GM13976 (cell line): ENCODE measurements at regions not wholly inside any gene's neighbourhood (a gene's known extent, or its start where the extent isn't known, plus 50 kb on each side); places are given as distances from the start of the nearest gene placed in this dataset.

Source experiments
- DNase-seq: peaks from one replicate; pipeline ENCODE4 v3.0.0; 2012; ENCODE audit warnings: low spot score
- in situ Hi-C: fragments of 300-500 bp; cut with MboI; formaldehyde crosslinking; loops from one replicate; pipeline ENCODE4 v1.12.0; 2022; ENCODE audit warnings: low sequenced_read_pairs, mixed read lengths, inconsistent platforms; ENCODE audit not compliant: unreplicated experiment
- TF ChIP-seq, protein P1 (sequence below): IDR thresholded peaks from 2 replicates; pipeline ENCODE4 v1.5.1; 2012; ENCODE audit warnings: borderline replicate concordance, mild to moderate bottlenecking; ENCODE audit not compliant: insufficient read depth; ENCODE audit errors: extremely low read depth, missing control alignments, control extremely low read depth

- in situ Hi-C loops = no loop called here
- DNase-seq = no peak
- TF ChIP-seq, protein P1, sequence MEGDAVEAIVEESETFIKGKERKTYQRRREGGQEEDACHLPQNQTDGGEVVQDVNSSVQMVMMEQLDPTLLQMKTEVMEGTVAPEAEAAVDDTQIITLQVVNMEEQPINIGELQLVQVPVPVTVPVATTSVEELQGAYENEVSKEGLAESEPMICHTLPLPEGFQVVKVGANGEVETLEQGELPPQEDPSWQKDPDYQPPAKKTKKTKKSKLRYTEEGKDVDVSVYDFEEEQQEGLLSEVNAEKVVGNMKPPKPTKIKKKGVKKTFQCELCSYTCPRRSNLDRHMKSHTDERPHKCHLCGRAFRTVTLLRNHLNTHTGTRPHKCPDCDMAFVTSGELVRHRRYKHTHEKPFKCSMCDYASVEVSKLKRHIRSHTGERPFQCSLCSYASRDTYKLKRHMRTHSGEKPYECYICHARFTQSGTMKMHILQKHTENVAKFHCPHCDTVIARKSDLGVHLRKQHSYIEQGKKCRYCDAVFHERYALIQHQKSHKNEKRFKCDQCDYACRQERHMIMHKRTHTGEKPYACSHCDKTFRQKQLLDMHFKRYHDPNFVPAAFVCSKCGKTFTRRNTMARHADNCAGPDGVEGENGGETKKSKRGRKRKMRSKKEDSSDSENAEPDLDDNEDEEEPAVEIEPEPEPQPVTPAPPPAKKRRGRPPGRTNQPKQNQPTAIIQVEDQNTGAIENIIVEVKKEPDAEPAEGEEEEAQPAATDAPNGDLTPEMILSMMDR = no peak
Observed at GRCh38 chr3:73727117-73727821, 102.5 kb upstream of the PDZRN3 start.

- no peak for DNase-seq
- in situ Hi-C loops = no loop called here
- TF ChIP-seq, protein P1 = no peak
Observed at GRCh38 chr3:73723596-73723995, 98.9 kb upstream of the PDZRN3 start.

GRCh38 chr3:73719861-73720260 is 95.1 kb upstream of the PDZRN3 start:
- in situ Hi-C loops = no loop called here
- no peak for DNase-seq
- TF ChIP-seq, protein P1 = no peak

DNA sequence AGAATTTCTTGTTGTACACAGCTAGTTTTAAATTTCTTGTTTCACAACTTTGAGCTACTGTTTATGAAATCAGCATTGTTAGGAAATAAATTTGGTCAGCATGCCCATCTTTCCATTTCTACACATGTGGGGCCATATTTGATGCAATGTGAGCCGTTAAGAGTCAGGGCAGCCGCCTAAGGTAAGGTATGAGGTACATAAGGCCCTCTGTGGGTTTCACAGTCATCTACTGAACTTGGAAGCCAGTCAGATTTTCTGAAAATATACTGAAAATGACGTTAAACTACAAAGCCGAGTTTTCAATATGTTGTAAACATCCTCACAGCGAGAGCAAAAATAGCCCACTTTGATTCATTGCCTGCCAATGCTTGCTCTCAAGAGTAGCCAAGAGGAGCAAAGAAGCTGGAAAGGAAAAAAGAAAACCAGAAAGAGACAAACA is 94.7 kb upstream of the PDZRN3 start:
- in situ Hi-C loops = no loop called here
- TF ChIP-seq, protein P1 = no peak
- no peak for DNase-seq

DNA sequence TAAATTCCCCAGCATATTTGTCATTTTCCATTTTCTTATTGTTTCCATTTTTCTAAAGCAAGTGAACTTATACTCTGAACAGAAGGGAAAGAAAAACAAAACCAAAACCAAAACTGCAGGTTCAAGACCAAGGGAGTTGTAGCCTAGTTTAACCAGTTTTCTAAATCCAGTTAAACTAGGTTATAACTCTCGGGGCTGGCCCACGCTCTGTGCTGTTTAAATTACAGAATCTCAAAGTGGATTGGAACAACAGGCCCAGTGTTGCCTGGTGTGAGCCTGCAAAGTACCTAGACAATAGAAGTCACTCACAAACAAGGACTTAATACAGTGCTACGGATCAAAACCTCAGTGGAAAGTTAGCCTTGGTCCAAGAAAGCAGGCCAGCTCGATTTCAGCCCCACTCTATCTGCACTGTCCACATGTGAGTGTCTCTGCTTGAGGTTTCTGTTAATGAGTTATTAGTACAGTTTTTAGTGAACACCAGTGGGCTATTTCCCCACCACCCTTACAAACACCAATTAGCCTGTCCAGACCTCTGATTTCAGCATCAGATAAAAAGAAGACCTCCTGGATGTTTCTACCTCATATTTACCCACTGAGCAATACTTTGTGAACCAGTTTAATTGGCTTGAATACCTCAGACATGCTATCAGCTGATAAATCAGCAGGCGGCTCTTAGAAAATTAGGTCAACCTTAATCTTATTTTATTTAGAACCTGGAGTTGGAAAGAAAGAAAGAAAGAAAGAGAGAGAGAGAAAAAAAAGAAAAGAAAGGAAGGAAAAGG is 93.8 kb upstream of the PDZRN3 start:
- in situ Hi-C loops = no loop called here
- TF ChIP-seq, protein P1 = no peak
- no peak for DNase-seq

GRCh38 chr3:73716418-73716817 is 91.7 kb upstream of the PDZRN3 start:
- DNase-seq = no peak
- in situ Hi-C loops = no loop called here
- TF ChIP-seq, protein P1 = no peak

DNA sequence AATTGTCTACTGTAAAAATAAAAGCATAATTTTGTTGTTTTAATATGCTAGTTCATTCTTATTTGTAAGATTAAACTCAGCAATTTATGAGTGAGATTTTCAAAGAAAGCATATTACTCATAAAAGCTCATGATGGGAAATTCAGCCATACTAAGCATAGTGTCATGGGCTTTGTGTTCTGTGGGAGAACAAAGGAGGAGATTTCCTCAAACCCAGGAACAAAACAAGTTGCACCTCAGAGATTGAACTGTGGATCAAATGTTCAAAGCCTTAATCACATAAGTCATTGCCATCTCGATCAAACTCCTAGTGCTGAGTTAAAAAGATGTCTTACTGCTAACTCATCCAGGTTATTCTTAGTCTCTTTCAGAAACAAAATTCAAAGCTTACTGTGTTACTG is 85.6 kb upstream of the PDZRN3 start:
- in situ Hi-C loops = no loop called here
- DNase-seq = no peak
- TF ChIP-seq, protein P1 = no peak
